GM21786 (cell line): ENCODE measurements at regions not wholly inside any gene's neighbourhood (a gene's known extent, or its start where the extent isn't known, plus 50 kb on each side); places are given as distances from the start of the nearest gene placed in this dataset.
"Not testable (repeated sequence)": the region's sequence is repeated elsewhere in the genome, so short reads cannot be mapped to it uniquely, and the experiment has no call there.

Source experiments
- ATAC-seq: cut with Tn5 transposase; IDR thresholded peaks from one replicate; pipeline ENCODE4 v1.9.1; 2021; ENCODE audit not compliant: unreplicated experiment

GRCh38 chr1:59193443-59194093, 103.3 kb upstream of the FGGY start:
- no peak for ATAC-seq

DNA sequence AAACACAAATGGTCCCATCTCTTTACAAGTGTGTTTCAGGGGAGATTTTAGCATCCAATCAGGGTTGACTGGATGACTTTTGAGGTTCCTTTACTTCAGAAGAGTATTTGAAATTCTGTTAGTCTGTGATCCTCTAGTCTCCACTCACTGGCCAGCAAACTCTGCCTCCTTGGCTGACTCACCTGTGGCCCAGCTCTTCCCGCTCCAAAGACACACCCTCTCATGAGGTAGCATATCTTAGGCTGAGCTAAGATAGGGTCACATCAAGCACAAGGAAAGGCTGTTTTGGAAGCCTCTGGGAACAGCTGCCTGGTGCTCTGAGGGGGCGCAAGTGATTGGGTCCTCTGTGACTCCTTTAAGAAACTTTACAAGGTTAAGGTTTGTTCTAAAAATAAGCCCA, 102.3 kb upstream of the FGGY start:
- ATAC-seq = no peak

- ATAC-seq = no peak
Measured at GRCh38 chr1:59195151-59195550, 101.7 kb upstream of the FGGY start.

GRCh38 chr1:59198564-59198963, 98.3 kb upstream of the FGGY start:
- ATAC-seq = no peak

GRCh38 chr1:59199147-59199546, 97.7 kb upstream of the FGGY start:
- ATAC-seq = no peak

DNA sequence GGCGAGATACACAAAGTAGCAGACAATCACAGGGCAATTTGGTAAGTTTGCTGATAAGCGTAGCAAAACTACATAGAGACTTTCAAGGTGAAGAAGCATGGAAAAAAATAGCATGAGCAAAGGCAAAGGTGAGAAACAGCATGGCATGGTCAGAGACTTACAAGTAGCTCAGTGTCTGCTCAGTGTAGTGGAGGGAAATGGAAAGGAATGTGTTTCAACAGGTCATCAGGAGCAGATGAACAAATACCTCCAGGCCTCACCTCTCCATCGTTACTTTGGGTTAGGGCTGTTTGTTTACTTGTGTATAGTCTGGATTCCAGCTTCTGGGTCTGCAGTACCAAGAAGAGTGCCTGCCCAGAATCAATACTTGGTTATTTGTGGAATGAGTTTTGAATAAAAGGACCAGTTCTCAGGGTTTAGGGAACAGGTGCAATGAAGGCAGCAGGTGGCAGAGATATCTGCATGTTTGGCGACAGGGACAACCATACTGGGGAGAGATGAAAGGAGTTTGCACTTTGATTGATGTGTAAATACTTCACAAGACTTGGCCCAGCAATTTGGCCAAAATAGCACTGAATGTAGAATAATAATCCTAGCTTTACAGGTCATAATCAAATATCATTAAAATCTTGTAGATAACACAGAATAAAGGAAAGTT, 97.0 kb upstream of the FGGY start:
- ATAC-seq = no peak

GRCh38 chr1:59201341-59201740, 95.6 kb upstream of the FGGY start:
- ATAC-seq = no peak

GRCh38 chr1:59202455-59202854, 94.4 kb upstream of the FGGY start:
- ATAC-seq = no peak

DNA sequence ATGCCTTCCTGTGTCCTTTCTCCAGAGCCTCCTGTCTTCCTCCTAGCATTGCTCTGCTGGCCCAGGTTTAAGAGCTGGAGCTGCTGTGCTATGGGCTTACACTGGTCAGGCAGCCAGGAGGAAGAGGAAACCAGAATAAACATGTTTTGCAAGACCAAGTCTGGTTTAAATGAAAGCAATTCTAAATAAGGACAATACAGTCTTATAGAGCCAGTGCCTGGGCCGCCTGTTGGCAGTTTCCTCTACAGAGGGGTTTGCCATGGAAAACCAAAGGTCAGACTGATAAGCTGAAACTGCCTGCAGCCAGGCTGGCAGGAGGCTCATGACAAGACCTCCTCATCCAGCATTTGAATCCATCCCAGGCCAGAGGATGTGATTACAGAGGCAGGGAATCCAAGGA, 92.9 kb upstream of the FGGY start:
- no peak for ATAC-seq

DNA sequence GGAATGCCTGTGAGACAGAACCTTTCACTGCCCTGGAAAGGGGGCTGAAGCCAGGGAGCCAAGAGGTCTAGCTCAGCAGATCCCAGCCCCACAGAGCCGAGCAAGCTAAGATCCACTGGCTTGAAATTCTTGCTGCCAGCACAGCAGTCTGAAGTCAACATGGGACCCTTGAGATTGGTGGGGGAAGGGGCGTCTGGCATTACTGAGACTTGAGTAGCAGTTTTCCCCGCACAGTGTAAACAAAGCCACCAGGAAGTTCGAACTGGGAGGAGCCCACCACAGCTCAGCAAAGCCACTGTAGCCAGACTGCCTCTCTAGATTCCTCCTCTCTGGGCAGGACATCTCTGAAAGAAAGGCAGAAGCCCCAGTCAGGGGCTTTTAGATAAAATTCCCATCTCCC, 90.3 kb upstream of the FGGY start:
- ATAC-seq = not testable (repeated sequence)

- not testable (repeated sequence) for ATAC-seq
Measured at GRCh38 chr1:59210430-59210829, 86.5 kb upstream of the FGGY start.

DNA sequence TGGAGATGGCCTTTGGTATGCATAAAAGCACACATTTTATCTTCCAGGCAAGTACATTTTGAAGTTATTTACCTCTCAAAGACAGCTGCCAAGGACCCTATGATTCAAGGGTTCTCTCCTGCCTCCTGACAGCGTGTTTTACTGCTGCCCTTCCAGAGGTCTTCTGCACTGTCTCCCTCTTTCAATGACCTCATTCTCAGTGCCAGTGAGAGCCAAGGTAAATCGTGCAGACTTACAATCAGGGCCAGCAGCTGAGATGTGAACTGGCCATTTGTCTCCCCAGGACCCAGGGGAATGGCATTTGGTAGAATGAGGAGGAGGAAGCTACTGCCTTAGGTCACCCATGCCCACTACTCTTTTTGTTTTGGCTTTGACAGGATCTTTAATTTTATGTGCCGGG, 84.2 kb upstream of the FGGY start:
- ATAC-seq = no peak

- no peak for ATAC-seq
Measured at GRCh38 chr1:59214248-59215208, 82.4 kb upstream of the FGGY start.

- no peak for ATAC-seq
Measured at GRCh38 chr1:59215766-59216291, 81.1 kb upstream of the FGGY start.

GRCh38 chr1:59217439-59217838, 79.5 kb upstream of the FGGY start:
- ATAC-seq = not testable (repeated sequence)

GRCh38 chr1:59218521-59219236, 78.2 kb upstream of the FGGY start:
- no peak for ATAC-seq

- ATAC-seq = no peak
Measured at GRCh38 chr1:59219916-59220315, 77.0 kb upstream of the FGGY start.

DNA sequence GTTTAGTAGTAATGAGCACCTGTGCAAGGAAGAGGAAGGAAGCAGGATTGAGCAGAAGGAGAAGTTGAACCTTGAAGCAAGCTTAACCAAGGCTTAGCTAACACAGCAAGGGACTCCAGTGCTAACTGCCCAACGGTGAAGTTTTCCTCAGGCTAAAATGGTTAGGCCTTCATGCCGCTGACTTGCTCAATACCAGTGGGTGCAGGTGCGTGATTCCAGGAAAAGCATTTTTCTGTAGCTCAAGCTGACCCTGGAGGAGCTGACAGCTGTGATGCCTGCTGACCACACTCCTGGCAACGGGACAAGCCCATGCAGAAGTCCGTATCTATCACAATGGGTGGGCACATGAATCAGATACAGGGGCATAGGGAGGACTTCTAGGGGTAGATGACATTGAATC, 76.5 kb upstream of the FGGY start:
- no peak for ATAC-seq

GRCh38 chr1:59223198-59223597, 73.7 kb upstream of the FGGY start:
- no peak for ATAC-seq

- no peak for ATAC-seq
Measured at GRCh38 chr1:59223989-59224634, 72.8 kb upstream of the FGGY start.
